ENCODE measurements at regions not wholly inside any gene's neighbourhood (a gene's known extent, or its start where the extent isn't known, plus 50 kb on each side); places are given as distances from the start of the nearest gene placed in this dataset.
"Not testable (repeated sequence)": the region's sequence is repeated elsewhere in the genome, so short reads cannot be mapped to it uniquely, and the experiment has no call there.

- H3K4me1 ChIP-seq (ENCODE audit: insufficient read depth, low read length): peaks cover 75% of the 10 kb centered on the region
- H3K9me3 ChIP-seq (ENCODE audit: low read depth, low read length); H3K4me3 ChIP-seq (ENCODE audit: low read length): not testable (repeated sequence)
Observed at GRCh38 chrY:7280151-7280740, 368.7 kb upstream of the AMELY start.

GRCh38 chrY:7275751-7276150 is 364.2 kb upstream of the AMELY start:
- Histone ChIP-seq H3K4me1 (ENCODE audit: insufficient read depth, low read length) (peaks cover 44% of the 10 kb centered on the region), H3K27me3 (ENCODE audit: insufficient read depth, low read length) (no peaks in the 10 kb centered on the region), H3K4me3 (ENCODE audit: low read length) (peak overlapping the region; percentile 74), H3K9me3 (ENCODE audit: low read depth, low read length) (no peaks in the 10 kb centered on the region)

More at GRCh38 chrY:7280151-7280740, 368.7 kb upstream of the AMELY start:
- not testable (repeated sequence) for H3K27me3 ChIP-seq (ENCODE audit: insufficient read depth, low read length)

- no peaks in the 10 kb centered on the region for H3K27me3 ChIP-seq (ENCODE audit: insufficient read depth, low read length)
- H3K4me1 ChIP-seq (ENCODE audit: insufficient read depth, low read length): peaks cover 42% of the 10 kb centered on the region
- peak overlapping the region; percentile 74 for H3K4me3 ChIP-seq (ENCODE audit: low read length)
- no peaks in the 10 kb centered on the region for H3K9me3 ChIP-seq (ENCODE audit: low read depth, low read length)
Observed at GRCh38 chrY:7275014-7275413, 363.5 kb upstream of the AMELY start.

- Histone ChIP-seq H3K27me3 (ENCODE audit: insufficient read depth, low read length) (no peaks in the 10 kb centered on the region), H3K4me3 (ENCODE audit: low read length) (peak overlapping the region; percentile 74), H3K4me1 (ENCODE audit: insufficient read depth, low read length) (peaks cover 39% of the 10 kb centered on the region), H3K9me3 (ENCODE audit: low read depth, low read length) (no peaks in the 10 kb centered on the region)
Observed at GRCh38 chrY:7274369-7274913, 362.9 kb upstream of the AMELY start.

- Histone ChIP-seq H3K4me1 (ENCODE audit: insufficient read depth, low read length) (peaks cover 33% of the 10 kb centered on the region), H3K4me3 (ENCODE audit: low read length) (peak overlapping the region; percentile 74), H3K27me3 (ENCODE audit: insufficient read depth, low read length) (no peaks in the 10 kb centered on the region), H3K9me3 (ENCODE audit: low read depth, low read length) (no peaks in the 10 kb centered on the region)
Observed at GRCh38 chrY:7273587-7274203, 362.1 kb upstream of the AMELY start.

DNA sequence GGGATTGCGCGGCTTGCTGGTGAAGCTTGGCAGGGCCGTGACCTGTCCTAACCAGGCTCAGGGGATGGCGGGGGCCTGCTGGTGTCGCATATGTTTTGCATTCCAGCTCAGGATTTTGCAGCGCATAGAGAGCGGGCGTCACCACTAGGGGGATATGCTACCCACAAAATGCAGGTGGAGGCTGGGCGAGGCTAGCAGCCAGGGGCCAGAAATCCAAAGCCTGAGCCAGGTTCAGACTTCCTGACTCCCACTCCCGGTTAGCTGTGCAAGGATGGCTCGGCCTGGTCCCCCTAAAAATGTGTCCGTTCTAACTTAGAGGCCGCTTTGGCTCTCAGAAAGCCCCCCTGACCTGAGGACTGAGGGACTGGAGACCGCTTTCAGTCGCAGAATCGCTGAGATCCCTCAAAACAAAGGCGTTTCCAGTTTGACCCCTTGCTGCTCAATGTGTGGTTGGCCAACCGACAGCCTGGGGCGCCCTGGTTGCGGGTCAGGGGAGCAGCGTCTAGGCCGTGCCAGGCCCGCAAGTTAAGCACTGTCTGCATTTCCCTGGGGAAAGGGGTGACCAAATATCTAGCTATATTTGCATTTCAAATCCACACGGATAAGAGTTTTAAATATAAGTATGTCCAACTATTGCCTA is 361.1 kb upstream of the AMELY start:
- Histone ChIP-seq H3K4me3 (ENCODE audit: low read length) (peak overlapping the region; percentile 74), H3K4me1 (ENCODE audit: insufficient read depth, low read length) (peaks cover 26% of the 10 kb centered on the region), H3K27me3 (ENCODE audit: insufficient read depth, low read length) (no peaks in the 10 kb centered on the region), H3K9me3 (ENCODE audit: low read depth, low read length) (no peaks in the 10 kb centered on the region)

DNA sequence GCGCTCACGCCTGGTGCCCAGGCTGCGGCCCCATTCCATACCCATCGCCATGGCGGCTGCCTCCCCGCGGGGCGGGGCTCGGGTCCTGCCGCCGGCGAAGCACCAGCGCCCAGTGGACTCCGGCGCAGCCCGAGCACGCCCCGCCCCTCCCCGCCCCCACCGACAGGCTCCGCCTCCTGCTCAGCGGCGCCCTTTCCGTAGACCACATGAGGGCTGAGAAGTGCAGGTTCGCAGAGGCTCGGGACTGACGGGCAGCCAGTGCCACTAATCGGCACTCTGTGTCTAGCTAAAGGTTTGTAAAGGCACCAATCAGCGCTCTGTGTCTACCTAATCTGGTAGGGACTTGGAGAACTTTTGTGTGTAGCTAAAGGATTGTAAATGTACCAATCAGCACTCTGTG is 352.2 kb upstream of the AMELY start:
- Histone ChIP-seq H3K27me3 (ENCODE audit: insufficient read depth, low read length) (no peaks in the 10 kb centered on the region), H3K4me1 (ENCODE audit: insufficient read depth, low read length) (no peaks in the 10 kb centered on the region), H3K9me3 (ENCODE audit: low read depth, low read length) (no peaks in the 10 kb centered on the region), H3K4me3 (ENCODE audit: low read length) (no peak overlapping the region)

DNA sequence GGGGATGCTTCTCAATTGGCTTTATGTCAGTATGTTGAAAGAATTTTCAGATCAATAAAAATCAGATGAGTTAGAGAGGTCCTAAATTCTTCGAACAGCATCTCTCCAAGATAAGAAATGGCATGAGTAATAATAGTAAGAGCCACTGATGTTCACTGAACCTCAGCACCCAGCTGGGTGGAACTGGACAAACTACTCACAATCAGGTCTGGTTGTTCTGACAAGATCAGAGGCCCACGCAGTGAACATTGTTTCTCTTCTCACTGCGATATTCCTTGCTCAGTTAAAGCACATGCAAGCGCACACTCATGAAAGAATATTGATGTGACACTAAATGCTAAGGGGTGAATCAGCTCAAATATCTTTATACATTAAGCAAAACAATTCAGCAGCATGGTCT is 351.0 kb upstream of the AMELY start:
- Histone ChIP-seq H3K4me1 (ENCODE audit: insufficient read depth, low read length) (no peaks in the 10 kb centered on the region), H3K4me3 (ENCODE audit: low read length) (no peak overlapping the region), H3K9me3 (ENCODE audit: low read depth, low read length) (no peaks in the 10 kb centered on the region), H3K27me3 (ENCODE audit: insufficient read depth, low read length) (no peaks in the 10 kb centered on the region)

DNA sequence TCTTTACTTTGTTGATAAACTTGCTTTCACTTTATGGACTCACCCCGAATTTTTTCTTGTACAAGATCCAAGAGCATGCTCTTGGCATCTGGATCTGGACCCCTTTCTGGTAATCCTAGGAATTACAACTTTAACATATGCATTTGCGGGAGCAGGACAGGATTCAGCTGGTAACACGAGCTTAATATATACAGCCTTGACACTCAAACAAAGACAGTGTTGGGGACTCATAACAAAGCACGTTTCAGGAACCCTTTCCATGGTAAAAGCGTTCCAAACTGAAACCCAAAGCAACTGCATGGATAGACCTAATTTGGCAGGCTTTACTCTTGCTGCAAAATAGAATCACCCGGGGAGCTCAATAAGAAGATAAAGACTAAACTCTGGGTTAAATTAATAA is 349.7 kb upstream of the AMELY start:
- Histone ChIP-seq H3K4me1 (ENCODE audit: insufficient read depth, low read length) (no peaks in the 10 kb centered on the region), H3K9me3 (ENCODE audit: low read depth, low read length) (no peaks in the 10 kb centered on the region), H3K27me3 (ENCODE audit: insufficient read depth, low read length) (no peaks in the 10 kb centered on the region), H3K4me3 (ENCODE audit: low read length) (no peak overlapping the region)

DNA sequence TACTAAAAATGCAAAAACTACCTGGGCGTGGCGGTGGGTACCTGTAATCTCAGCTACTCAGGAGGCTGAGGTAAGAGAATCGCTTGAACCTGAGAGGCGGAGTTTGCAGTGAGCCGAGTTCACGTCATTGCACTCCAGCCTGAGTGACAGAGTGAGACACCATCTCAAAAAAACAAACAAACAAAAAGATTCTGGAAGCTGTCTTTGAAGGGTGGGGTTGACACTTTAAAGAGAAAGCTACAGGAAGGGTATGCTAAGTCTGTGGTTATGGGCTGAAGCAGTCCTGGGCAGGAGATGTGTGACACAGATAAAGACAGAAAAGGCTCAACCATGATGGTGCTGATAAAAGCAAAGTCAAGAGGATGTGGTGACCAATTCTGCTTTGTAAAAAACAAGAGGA is 328.5 kb upstream of the AMELY start:
- H3K4me3 ChIP-seq (ENCODE audit: low read length): no peak overlapping the region
- H3K9me3 ChIP-seq (ENCODE audit: low read depth, low read length): no peaks in the 10 kb centered on the region
- peaks cover 11% of the 10 kb centered on the region for H3K4me1 ChIP-seq (ENCODE audit: insufficient read depth, low read length)
- H3K27me3 ChIP-seq (ENCODE audit: insufficient read depth, low read length): no peaks in the 10 kb centered on the region

DNA sequence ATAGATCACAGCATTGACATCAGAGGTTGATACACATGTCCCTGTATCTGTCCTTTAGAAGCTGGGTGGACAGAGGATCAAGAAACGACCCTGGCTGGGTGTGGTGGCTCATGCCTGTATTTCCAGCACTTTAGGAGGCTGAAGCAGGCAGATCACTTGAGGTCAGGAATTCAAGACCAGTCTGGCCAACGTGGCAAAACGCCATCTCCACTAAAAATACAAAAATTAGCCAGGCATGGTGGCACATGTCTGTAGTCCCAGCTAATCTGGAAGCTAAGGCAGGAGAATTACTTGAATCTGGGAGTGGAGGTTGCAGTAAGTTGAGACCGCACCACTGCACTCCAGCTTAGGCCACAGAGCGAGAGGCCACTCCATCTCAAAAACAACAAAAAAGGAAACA is 300.4 kb upstream of the AMELY start:
- no peaks in the 10 kb centered on the region for H3K9me3 ChIP-seq (ENCODE audit: low read depth, low read length)
- H3K4me1 ChIP-seq (ENCODE audit: insufficient read depth, low read length): no peaks in the 10 kb centered on the region
- no peak overlapping the region for H3K4me3 ChIP-seq (ENCODE audit: low read length)
- no peaks in the 10 kb centered on the region for H3K27me3 ChIP-seq (ENCODE audit: insufficient read depth, low read length)

GRCh38 chrY:7204456-7204855 is 292.9 kb upstream of the AMELY start:
- H3K4me3 ChIP-seq (ENCODE audit: low read length): no peak overlapping the region
- no peaks in the 10 kb centered on the region for H3K27me3 ChIP-seq (ENCODE audit: insufficient read depth, low read length)
- no peaks in the 10 kb centered on the region for H3K9me3 ChIP-seq (ENCODE audit: low read depth, low read length)
- H3K4me1 ChIP-seq (ENCODE audit: insufficient read depth, low read length): no peaks in the 10 kb centered on the region

DNA sequence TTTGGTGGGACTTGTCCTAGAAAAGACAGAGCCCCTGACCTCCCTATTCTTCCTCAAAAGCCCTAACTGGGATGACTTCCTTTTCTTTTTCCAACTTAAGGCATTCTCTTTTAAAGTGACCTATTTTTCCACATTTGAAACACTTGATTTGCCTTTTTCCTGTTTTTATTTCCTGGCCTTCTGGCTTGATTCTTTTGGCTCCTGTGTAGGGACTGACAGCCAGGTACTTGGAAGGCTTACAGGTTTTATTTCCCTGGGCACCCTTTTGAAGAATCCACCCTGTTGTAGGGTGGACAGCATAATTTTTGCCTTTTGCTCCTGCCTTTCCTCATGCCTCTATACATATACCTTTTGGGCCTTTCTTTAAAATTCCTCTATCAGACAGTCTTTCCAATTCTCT is 271.0 kb upstream of the AMELY start:
- H3K9me3 ChIP-seq (ENCODE audit: low read depth, low read length): no peaks in the 10 kb centered on the region
- H3K27me3 ChIP-seq (ENCODE audit: insufficient read depth, low read length): no peaks in the 10 kb centered on the region
- no peak overlapping the region for H3K4me3 ChIP-seq (ENCODE audit: low read length)
- H3K4me1 ChIP-seq (ENCODE audit: insufficient read depth, low read length): no peaks in the 10 kb centered on the region

DNA sequence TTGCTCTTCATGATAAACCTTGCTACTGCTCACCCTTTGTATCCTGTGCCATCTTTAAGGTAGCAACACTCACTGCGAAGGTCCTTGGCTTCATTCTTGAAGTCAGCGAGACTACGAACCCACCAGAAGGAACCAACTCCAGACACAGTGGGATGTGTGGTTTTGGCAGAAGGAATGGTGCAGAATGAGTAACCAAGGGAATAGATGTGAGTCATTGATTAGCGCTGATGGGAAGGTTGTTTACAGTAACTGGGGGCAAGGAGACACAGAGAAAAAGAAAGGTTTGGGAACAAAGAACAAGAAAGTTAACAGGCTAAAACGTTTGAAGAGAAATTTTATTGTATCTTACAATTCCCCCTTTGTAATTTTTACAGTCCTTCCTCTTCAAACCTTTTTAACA is 266.1 kb upstream of the AMELY start:
- Histone ChIP-seq H3K4me1 (ENCODE audit: insufficient read depth, low read length) (no peaks in the 10 kb centered on the region), H3K4me3 (ENCODE audit: low read length) (no peak overlapping the region), H3K9me3 (ENCODE audit: low read depth, low read length) (no peaks in the 10 kb centered on the region), H3K27me3 (ENCODE audit: insufficient read depth, low read length) (no peaks in the 10 kb centered on the region)

GRCh38 chrY:7169475-7169874 is 257.9 kb upstream of the AMELY start:
- Histone ChIP-seq H3K27me3 (ENCODE audit: insufficient read depth, low read length) (no peaks in the 10 kb centered on the region), H3K4me3 (ENCODE audit: low read length) (no peak overlapping the region), H3K9me3 (ENCODE audit: low read depth, low read length) (no peaks in the 10 kb centered on the region), H3K4me1 (ENCODE audit: insufficient read depth, low read length) (no peaks in the 10 kb centered on the region)

- no peak overlapping the region for H3K4me3 ChIP-seq (ENCODE audit: low read length)
- no peaks in the 10 kb centered on the region for H3K9me3 ChIP-seq (ENCODE audit: low read depth, low read length)
- no peaks in the 10 kb centered on the region for H3K4me1 ChIP-seq (ENCODE audit: insufficient read depth, low read length)
- no peaks in the 10 kb centered on the region for H3K27me3 ChIP-seq (ENCODE audit: insufficient read depth, low read length)
Observed at GRCh38 chrY:7141477-7141876, 229.9 kb upstream of the AMELY start.
